ENCODE measurements at regions not wholly inside any gene's neighbourhood (a gene's known extent, or its start where the extent isn't known, plus 50 kb on each side); places are given as distances from the start of the nearest gene placed in this dataset.

DNA sequence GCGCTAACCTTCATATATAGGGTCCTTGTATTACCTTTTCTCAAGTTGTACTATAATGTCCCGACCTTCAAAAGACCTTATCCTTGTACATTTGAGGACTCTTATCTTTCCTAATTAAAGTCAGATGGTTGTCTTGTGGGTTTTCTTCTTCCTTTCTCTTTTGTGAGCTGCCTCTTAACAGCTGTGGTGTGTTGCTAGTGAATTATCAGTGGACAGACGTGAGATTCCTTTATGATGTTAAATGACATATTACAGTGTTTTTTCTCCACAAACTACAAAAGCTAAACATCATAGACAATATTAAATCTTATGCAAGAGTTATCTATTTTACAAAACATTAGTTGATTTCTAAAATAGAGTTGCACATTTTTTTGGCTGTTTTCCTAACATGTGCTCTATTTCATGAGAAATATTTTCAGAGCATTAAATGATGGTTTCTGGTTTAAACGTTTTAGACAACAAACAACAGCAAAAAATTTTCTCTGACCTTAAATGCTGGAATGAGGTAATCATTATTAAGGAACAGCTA lies 272.2 kb upstream of the NPVF start:
- TF ChIP-seq, protein P1, sequence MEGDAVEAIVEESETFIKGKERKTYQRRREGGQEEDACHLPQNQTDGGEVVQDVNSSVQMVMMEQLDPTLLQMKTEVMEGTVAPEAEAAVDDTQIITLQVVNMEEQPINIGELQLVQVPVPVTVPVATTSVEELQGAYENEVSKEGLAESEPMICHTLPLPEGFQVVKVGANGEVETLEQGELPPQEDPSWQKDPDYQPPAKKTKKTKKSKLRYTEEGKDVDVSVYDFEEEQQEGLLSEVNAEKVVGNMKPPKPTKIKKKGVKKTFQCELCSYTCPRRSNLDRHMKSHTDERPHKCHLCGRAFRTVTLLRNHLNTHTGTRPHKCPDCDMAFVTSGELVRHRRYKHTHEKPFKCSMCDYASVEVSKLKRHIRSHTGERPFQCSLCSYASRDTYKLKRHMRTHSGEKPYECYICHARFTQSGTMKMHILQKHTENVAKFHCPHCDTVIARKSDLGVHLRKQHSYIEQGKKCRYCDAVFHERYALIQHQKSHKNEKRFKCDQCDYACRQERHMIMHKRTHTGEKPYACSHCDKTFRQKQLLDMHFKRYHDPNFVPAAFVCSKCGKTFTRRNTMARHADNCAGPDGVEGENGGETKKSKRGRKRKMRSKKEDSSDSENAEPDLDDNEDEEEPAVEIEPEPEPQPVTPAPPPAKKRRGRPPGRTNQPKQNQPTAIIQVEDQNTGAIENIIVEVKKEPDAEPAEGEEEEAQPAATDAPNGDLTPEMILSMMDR (conservative IDR thresholded peaks at IDR 0.05; ENCODE audit: low read depth, low read length), result no peak
- TF ChIP-seq EZH2 (IDR thresholded peaks at IDR 0.05; ENCODE audit: low read length, unreplicated experiment), result no peak
- no peak for TF ChIP-seq EZH2phosphoT487 (IDR thresholded peaks at IDR 0.05; ENCODE audit: borderline replicate concordance, low read length)

Measured in PC-3 (cell line).